Effector memory CD4-positive, alpha-beta T cell (primary cell): ENCODE measurements at regions not wholly inside any gene's neighbourhood (a gene's known extent, or its start where the extent isn't known, plus 50 kb on each side); places are given as distances from the start of the nearest gene placed in this dataset.
"Not testable (repeated sequence)": the region's sequence is repeated elsewhere in the genome, so short reads cannot be mapped to it uniquely, and the experiment has no call there.

Experiments
- DNase-seq, 3 donors: peaks; one replicate each; pipeline ENCODE4 v3.0.0-alpha.2; 2020
- H3K27ac ChIP-seq: 2 replicates; pipeline ENCODE4 v1.7.0; 2013; ENCODE audit warnings: mild to moderate bottlenecking, low read length, moderate library complexity; ENCODE audit not compliant: insufficient read depth, poor library complexity, severe bottlenecking
- H3K27me3 ChIP-seq: replicated peaks from 2 replicates; pipeline ENCODE4 v1.7.0; 2013; ENCODE audit warnings: mild to moderate bottlenecking, low read length; ENCODE audit not compliant: insufficient read depth, control insufficient read depth, poor library complexity, severe bottlenecking
- H3K36me3 ChIP-seq: 2 replicates; pipeline ENCODE4 v1.7.0; 2013; ENCODE audit warnings: mild to moderate bottlenecking, low read length, moderate library complexity; ENCODE audit not compliant: control insufficient read depth, insufficient read depth
- H3K4me1 ChIP-seq: 2 replicates; pipeline ENCODE4 v1.7.0; 2013; ENCODE audit warnings: low read length, mild to moderate bottlenecking; ENCODE audit not compliant: control insufficient read depth, insufficient read depth, poor library complexity, severe bottlenecking
- H3K4me3 ChIP-seq: 2 replicates; pipeline ENCODE4 v1.7.0; 2013; ENCODE audit warnings: low read length, low read depth, mild to moderate bottlenecking; ENCODE audit not compliant: insufficient read depth, poor library complexity, severe bottlenecking
- H3K9me3 ChIP-seq: 2 replicates; pipeline ENCODE4 v1.7.0; 2013; ENCODE audit warnings: mild to moderate bottlenecking, low read length, moderate library complexity; ENCODE audit not compliant: control insufficient read depth

DNA sequence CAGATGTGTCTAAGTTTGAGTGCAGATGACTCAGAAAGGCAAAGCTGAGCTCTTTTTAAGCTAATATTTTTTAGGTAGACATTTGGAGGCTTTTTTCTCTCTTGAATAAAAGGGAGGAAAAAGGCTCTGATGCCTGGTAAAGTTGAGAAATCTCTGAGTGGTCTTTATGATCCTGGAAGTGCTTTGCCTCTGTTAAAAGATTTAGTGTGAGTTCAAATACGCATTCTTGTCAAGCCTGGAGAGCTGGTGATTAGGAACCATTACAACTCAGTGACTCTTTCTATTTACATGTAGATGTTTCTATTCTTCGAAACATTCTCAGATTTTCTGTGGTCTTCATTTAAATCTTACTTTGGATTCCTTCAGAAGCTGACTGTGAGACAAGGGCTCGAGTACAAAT is 143.4 kb upstream of the MED14 start:
- Histone ChIP-seq H3K4me3 (no peak overlapping the region), H3K27me3 (no peaks in the 10 kb centered on the region)
- DNase-seq: no peak

GRCh38 chrX:40879172-40879571 is 143.8 kb upstream of the MED14 start:
- not testable (repeated sequence) for H3K36me3 ChIP-seq, DNase-seq, H3K4me3 ChIP-seq, H3K27me3 ChIP-seq, H3K4me1 ChIP-seq, H3K9me3 ChIP-seq, H3K27ac ChIP-seq

More for the DNA sequence above, 143.4 kb upstream of the MED14 start:
- Histone ChIP-seq H3K36me3 (no peaks in the 10 kb centered on the region), H3K9me3 (no peaks in the 10 kb centered on the region), H3K4me1 (no peaks in the 10 kb centered on the region), H3K27ac (no peak overlapping the region)

- no peak for DNase-seq
- no peaks in the 10 kb centered on the region for H3K27me3 ChIP-seq
These were observed 145.4 kb upstream of the MED14 start for GRCh38 chrX:40880712-40881111.

GRCh38 chrX:40883021-40883619 is 147.8 kb upstream of the MED14 start:
- H3K4me3 ChIP-seq: no peak overlapping the region
- H3K9me3 ChIP-seq: no peaks in the 10 kb centered on the region
- H3K27ac ChIP-seq: no peak overlapping the region
- DNase-seq: no peak
- H3K36me3 ChIP-seq: no peaks in the 10 kb centered on the region
- no peaks in the 10 kb centered on the region for H3K4me1 ChIP-seq
- no peaks in the 10 kb centered on the region for H3K27me3 ChIP-seq

More at GRCh38 chrX:40880712-40881111, 145.4 kb upstream of the MED14 start:
- Histone ChIP-seq H3K27ac (no peak overlapping the region), H3K36me3 (no peaks in the 10 kb centered on the region), H3K4me3 (no peak overlapping the region), H3K4me1 (no peaks in the 10 kb centered on the region), H3K9me3 (no peaks in the 10 kb centered on the region)

GRCh38 chrX:40885989-40886388 is 150.6 kb upstream of the MED14 start:
- H3K9me3 ChIP-seq: no peaks in the 10 kb centered on the region
- no peaks in the 10 kb centered on the region for H3K4me1 ChIP-seq
- H3K4me3 ChIP-seq: no peak overlapping the region
- H3K27ac ChIP-seq: no peak overlapping the region
- no peaks in the 10 kb centered on the region for H3K27me3 ChIP-seq
- DNase-seq: no peak
- no peaks in the 10 kb centered on the region for H3K36me3 ChIP-seq

DNA sequence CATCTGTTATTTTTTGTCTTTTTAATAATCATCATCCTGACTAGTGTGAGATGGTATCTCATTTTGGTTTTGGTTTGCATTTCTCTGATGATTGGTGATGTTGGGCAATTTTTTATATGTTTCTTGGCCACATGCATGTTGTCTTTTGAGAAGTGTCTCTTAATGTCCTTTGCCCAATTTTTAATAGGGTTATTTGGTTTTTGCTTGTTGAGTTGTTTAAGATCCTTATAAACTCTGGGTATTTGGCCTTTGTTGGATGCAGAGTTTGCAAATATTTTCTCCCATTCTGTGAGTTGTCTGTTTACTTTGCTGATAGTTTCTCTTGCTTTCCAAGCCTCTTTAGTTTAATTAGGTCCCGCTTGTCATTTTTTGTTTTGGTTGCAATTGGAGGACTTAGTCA is 152.1 kb upstream of the MED14 start:
- no peak for DNase-seq
- no peak overlapping the region for H3K4me3 ChIP-seq
- no peak overlapping the region for H3K27ac ChIP-seq
- H3K9me3 ChIP-seq: no peaks in the 10 kb centered on the region
- H3K36me3 ChIP-seq: no peaks in the 10 kb centered on the region
- H3K4me1 ChIP-seq: no peaks in the 10 kb centered on the region
- no peaks in the 10 kb centered on the region for H3K27me3 ChIP-seq

DNA sequence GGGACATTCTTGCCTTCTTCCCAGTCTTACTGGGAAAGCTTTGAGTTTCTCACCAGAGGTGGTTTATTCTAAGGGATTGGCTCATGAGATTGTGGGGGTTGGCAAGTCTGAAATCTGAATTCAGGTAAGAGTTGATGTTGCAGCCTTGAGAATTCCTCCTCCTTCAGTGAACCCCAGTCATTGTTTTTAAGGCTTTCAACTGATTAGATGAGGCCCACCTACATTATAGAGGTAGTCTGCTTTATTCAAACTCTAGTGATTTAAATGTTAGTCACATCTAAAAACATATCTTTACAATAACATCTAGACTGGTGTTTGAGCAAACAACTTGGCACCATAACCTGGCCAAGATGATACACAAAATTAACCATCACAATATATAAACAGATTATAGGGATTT is 156.5 kb upstream of the MED14 start:
- H3K27ac ChIP-seq: no peak overlapping the region
- H3K4me3 ChIP-seq: no peak overlapping the region
- no peaks in the 10 kb centered on the region for H3K27me3 ChIP-seq

GRCh38 chrX:40893251-40893910 is 158.0 kb upstream of the MED14 start:
- DNase-seq: no peak
- Histone ChIP-seq H3K9me3 (no peaks in the 10 kb centered on the region), H3K27me3 (no peaks in the 10 kb centered on the region), H3K27ac (no peak overlapping the region), H3K4me1 (no peaks in the 10 kb centered on the region), H3K4me3 (no peak overlapping the region), H3K36me3 (no peaks in the 10 kb centered on the region)

More for the DNA sequence above, 156.5 kb upstream of the MED14 start:
- Histone ChIP-seq H3K9me3 (no peaks in the 10 kb centered on the region), H3K4me1 (no peaks in the 10 kb centered on the region), H3K36me3 (no peaks in the 10 kb centered on the region)
- DNase-seq: no peak

- no peaks in the 10 kb centered on the region for H3K9me3 ChIP-seq
- H3K4me1 ChIP-seq: no peaks in the 10 kb centered on the region
- no peak overlapping the region for H3K27ac ChIP-seq
- no peaks in the 10 kb centered on the region for H3K36me3 ChIP-seq
- no peaks in the 10 kb centered on the region for H3K27me3 ChIP-seq
- H3K4me3 ChIP-seq: no peak overlapping the region
- no peak for DNase-seq
These were observed 159.9 kb upstream of the MED14 start for GRCh38 chrX:40895246-40895645.

DNA sequence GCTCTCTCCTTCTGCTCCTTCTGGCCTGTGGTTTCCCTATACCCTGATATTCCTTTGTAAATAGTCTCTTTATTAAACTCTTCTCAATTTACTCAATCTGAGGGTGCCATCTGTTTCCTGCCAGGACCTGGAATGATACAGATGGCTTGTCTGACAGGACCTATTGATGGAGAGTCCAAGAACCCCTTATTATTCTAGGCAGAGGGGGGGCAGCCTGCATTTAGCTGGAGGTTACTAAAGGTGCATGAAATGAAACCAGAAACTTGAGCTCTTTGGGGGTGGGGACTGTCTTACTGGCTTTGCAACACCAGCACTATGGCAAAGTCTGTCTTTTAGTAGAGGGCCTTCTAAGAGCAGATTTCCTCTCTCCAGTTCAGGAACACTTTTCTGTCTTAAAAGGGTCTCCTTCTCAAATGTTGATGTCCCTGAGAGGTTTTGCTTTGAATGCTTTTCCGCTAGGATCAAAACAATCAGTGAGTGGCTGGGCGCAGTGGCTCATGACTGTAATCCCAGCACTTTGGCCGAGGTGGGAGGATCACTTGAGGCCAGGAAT is 162.5 kb upstream of the MED14 start:
- no peak for DNase-seq
- Histone ChIP-seq H3K36me3 (no peaks in the 10 kb centered on the region), H3K4me3 (no peak overlapping the region), H3K9me3 (no peaks in the 10 kb centered on the region), H3K27ac (no peak overlapping the region), H3K27me3 (no peaks in the 10 kb centered on the region), H3K4me1 (no peaks in the 10 kb centered on the region)
